CD4-positive, alpha-beta T cell (primary cell): ENCODE measurements at regions not wholly inside any gene's neighbourhood (a gene's known extent, or its start where the extent isn't known, plus 50 kb on each side); places are given as distances from the start of the nearest gene placed in this dataset.
"Not testable (repeated sequence)": the region's sequence is repeated elsewhere in the genome, so short reads cannot be mapped to it uniquely, and the experiment has no call there.

Source experiments
- ATAC-seq: fragments of 200-7000 bp; cut with Tn5 transposase; one replicate; pipeline ENCODE4 v1.10.0; 2022; ENCODE audit warnings: mild to moderate bottlenecking; ENCODE audit not compliant: poor library complexity
- CTCF ChIA-PET: fragments of 350-600 bp; sonication (Branson Sonifier 250); formaldehyde crosslinking; loops from one replicate; lab custom pipeline; 2021; ENCODE audit warnings: antibody characterized with exemption, inconsistent platforms; lab: Charles Lee
- POLR2A ChIA-PET: fragments of 350-600 bp; sonication (Branson Sonifier 250); formaldehyde crosslinking; loops from one replicate; lab custom pipeline; 2021; ENCODE audit warnings: antibody characterized with exemption, inconsistent platforms; lab: Charles Lee
- DNase-seq, 14 experiments: peaks; one replicate each; pipeline ENCODE4 v3.0.0-alpha.2; 2013 to 2020; ENCODE audit warnings: mixed read lengths in 2 of 14
- H3K27ac ChIP-seq, 2 donors: one replicate each; pipeline versions ENCODE4 v1.5.1 to v1.7.0; 2013; ENCODE audit warnings: low read length in 2 of 2, low read depth in 1 of 2, mild to moderate bottlenecking in 1 of 2
- H3K27me3 ChIP-seq, 2 experiments: 1 replicate in 1 of 2; 2 replicates in 1 of 2; pipeline versions ENCODE4 v1.6.1 to v1.7.0; 2013; ENCODE audit warnings: low read length in 2 of 2, control low read depth in 1 of 2, mild to moderate bottlenecking in 1 of 2, moderate library complexity in 1 of 2; ENCODE audit not compliant: insufficient read depth in 2 of 2, control insufficient read depth in 1 of 2
- H3K36me3 ChIP-seq: one replicate; pipeline ENCODE4 v1.6.1; 2013; ENCODE audit warnings: low read length, control low read depth; ENCODE audit not compliant: insufficient read depth
- H3K4me1 ChIP-seq: one replicate; pipeline ENCODE4 v1.6.1; 2013; ENCODE audit warnings: low read length, control low read depth; ENCODE audit not compliant: insufficient read depth
- H3K4me3 ChIP-seq: one replicate; pipeline ENCODE4 v1.5.1; 2013; ENCODE audit warnings: mild to moderate bottlenecking, low read length, moderate library complexity
- H3K9me3 ChIP-seq, 2 experiments: 1 replicate in 1 of 2; 2 replicates in 1 of 2; pipeline versions ENCODE4 v1.6.1 to v1.7.0; 2013; ENCODE audit warnings: low read length in 2 of 2, mild to moderate bottlenecking in 2 of 2, control low read depth in 1 of 2, moderate library complexity in 1 of 2; ENCODE audit not compliant: control insufficient read depth in 1 of 2, insufficient read depth in 1 of 2
- H3K27ac Mint-ChIP-seq: one replicate; pipeline ENCODE4 v1.8.0; 2020; ENCODE audit warnings: mixed read lengths
- H3K27me3 Mint-ChIP-seq: one replicate; pipeline ENCODE4 v1.8.0; 2021; ENCODE audit warnings: mixed read lengths
- H3K36me3 Mint-ChIP-seq: one replicate; pipeline ENCODE4 v1.8.0; 2021; ENCODE audit warnings: low read depth, mixed read lengths
- H3K4me1 Mint-ChIP-seq: one replicate; pipeline ENCODE4 v1.8.0; 2021; ENCODE audit warnings: low read depth, mixed read lengths
- H3K4me3 Mint-ChIP-seq: one replicate; pipeline ENCODE4 v1.8.0; 2020; ENCODE audit warnings: mild to moderate bottlenecking, mixed read lengths
- H3K9me3 Mint-ChIP-seq: one replicate; pipeline ENCODE4 v1.8.0; 2020; ENCODE audit warnings: mixed read lengths
- CTCF ChIP-seq: fragments of 200-600 bp; IDR thresholded peaks from one replicate; pipeline ENCODE4 v1.8.0; 2022; ENCODE audit warnings: antibody characterized with exemption, mild to moderate bottlenecking
- intact Hi-C, 2 experiments: fragments of 100-400 bp; cut with DNase I in 1 of 2; cut with micrococcal nuclease in 1 of 2; formaldehyde crosslinking; loops; one replicate each; pipeline versions ENCODE4 v1.15.1 to v1.9.0; 2023 to 2025; cut with DNase I, micrococcal nuclease

GRCh38 chr7:108650467-108650866 lies 80.8 kb downstream of the DNAJB9 start:
- Histone ChIP-seq H3K4me3 (no peak overlapping the region), H3K36me3 (no peaks in the 10 kb centered on the region), H3K27ac (no peak overlapping the region), H3K4me1 (no peaks in the 10 kb centered on the region), H3K9me3 (no peaks in the 10 kb centered on the region), H3K27me3 (no peaks in the 10 kb centered on the region)
- TF ChIP-seq CTCF = no peak
- no peaks in the 10 kb centered on the region for H3K4me1 Mint-ChIP-seq
- ChIA-PET POLR2A (no interaction called here), CTCF (no interaction called here)
- H3K9me3 Mint-ChIP-seq = no peaks in the 10 kb centered on the region
- H3K27ac Mint-ChIP-seq = no peak overlapping the region
- H3K27me3 Mint-ChIP-seq = peaks cover 9% of the 10 kb centered on the region
- no peak for DNase-seq
- intact Hi-C loops = no loop called here
- no peak overlapping the region for H3K4me3 Mint-ChIP-seq
- no peaks in the 10 kb centered on the region for H3K36me3 Mint-ChIP-seq
- no peak for ATAC-seq

DNA sequence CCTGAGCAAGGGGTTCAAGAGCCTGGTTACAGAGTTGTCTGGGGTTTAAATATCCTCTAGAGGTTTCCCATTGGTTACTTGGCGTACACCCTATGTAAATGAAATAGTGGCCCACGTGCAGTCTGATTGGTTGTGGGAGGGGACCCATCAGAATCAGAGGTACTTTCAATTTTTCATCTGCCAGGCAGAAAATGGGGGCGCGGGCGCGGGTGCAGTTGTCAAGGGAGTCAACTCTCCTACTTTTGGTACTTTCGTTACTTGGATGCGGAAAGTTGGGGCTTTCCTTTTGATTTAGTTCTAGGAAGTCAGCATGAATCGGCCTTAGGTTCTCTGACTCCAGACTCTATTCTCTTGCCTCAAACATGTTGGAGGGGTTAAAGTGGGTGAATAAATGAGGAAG lies 83.2 kb downstream of the DNAJB9 start:
- Mint-ChIP-seq H3K4me3 (no peak overlapping the region), H3K36me3 (no peaks in the 10 kb centered on the region)
- CTCF ChIA-PET = no interaction called here

GRCh38 chr7:108653526-108653925 lies 83.9 kb downstream of the DNAJB9 start:
- Mint-ChIP-seq H3K36me3 (no peaks in the 10 kb centered on the region), H3K4me1 (no peaks in the 10 kb centered on the region), H3K9me3 (no peaks in the 10 kb centered on the region), H3K4me3 (no peak overlapping the region), H3K27ac (no peak overlapping the region), H3K27me3 (peaks cover 4% of the 10 kb centered on the region)
- no peaks in the 10 kb centered on the region for H3K27me3 ChIP-seq
- H3K4me3 ChIP-seq = no peak overlapping the region
- ChIA-PET POLR2A (no interaction called here), CTCF (no interaction called here)
- ATAC-seq (no peak), DNase-seq (no peak)
- H3K36me3 ChIP-seq = no peaks in the 10 kb centered on the region
- no peak overlapping the region for H3K27ac ChIP-seq
- H3K4me1 ChIP-seq = no peaks in the 10 kb centered on the region
- no peak for TF ChIP-seq CTCF
- intact Hi-C loops = no loop called here
- H3K9me3 ChIP-seq = no peaks in the 10 kb centered on the region

More for the DNA sequence above, 83.2 kb downstream of the DNAJB9 start:
- POLR2A ChIA-PET = no interaction called here
- Histone ChIP-seq H3K9me3 (no peaks in the 10 kb centered on the region), H3K4me3 (no peak overlapping the region), H3K36me3 (no peaks in the 10 kb centered on the region), H3K4me1 (no peaks in the 10 kb centered on the region), H3K27ac (no peak overlapping the region), H3K27me3 (no peaks in the 10 kb centered on the region)
- Mint-ChIP-seq H3K27ac (no peak overlapping the region), H3K27me3 (peaks cover 4% of the 10 kb centered on the region), H3K9me3 (no peaks in the 10 kb centered on the region), H3K4me1 (no peaks in the 10 kb centered on the region)
- ATAC-seq (no peak), DNase-seq (no peak)
- TF ChIP-seq CTCF = no peak
- intact Hi-C loops = no loop called here

GRCh38 chr7:108657140-108657726 lies 87.6 kb downstream of the DNAJB9 start:
- H3K27ac Mint-ChIP-seq, H3K36me3 ChIP-seq, H3K9me3 ChIP-seq, H3K9me3 Mint-ChIP-seq, H3K4me1 Mint-ChIP-seq, H3K36me3 Mint-ChIP-seq, H3K27ac ChIP-seq, H3K4me3 ChIP-seq, ATAC-seq, H3K27me3 ChIP-seq, H3K27me3 Mint-ChIP-seq, POLR2A ChIA-PET, CTCF ChIA-PET, H3K4me3 Mint-ChIP-seq, intact Hi-C loops, H3K4me1 ChIP-seq: not testable (repeated sequence)
- peak in 1 of 14 experiments; percentile 3 for DNase-seq
